ENCODE measurements at regions not wholly inside any gene's neighbourhood (a gene's known extent, or its start where the extent isn't known, plus 50 kb on each side); places are given as distances from the start of the nearest gene placed in this dataset.
"Not testable (repeated sequence)": the region's sequence is repeated elsewhere in the genome, so short reads cannot be mapped to it uniquely, and the experiment has no call there.

DNA sequence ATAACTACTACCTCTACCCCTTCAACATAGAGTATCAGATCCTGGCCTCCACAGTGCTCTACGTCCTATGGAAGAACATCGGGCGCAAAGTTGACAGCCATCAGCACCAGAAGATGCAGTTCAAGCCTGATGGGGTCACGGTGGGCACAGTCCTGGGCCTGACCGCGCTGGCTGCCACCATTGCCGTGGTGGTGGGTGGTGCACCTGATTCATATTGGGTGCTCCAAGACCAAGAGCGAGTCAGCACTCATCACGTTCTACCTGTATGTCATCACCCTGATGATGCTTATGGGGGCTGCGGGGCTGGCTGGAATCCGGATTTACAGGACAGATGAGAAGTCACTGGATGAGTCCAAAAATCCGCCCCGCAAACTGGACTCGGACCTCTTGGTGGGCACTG is 846.4 kb downstream of the RPIA start:
- not testable (repeated sequence) for DNase-seq

DNA sequence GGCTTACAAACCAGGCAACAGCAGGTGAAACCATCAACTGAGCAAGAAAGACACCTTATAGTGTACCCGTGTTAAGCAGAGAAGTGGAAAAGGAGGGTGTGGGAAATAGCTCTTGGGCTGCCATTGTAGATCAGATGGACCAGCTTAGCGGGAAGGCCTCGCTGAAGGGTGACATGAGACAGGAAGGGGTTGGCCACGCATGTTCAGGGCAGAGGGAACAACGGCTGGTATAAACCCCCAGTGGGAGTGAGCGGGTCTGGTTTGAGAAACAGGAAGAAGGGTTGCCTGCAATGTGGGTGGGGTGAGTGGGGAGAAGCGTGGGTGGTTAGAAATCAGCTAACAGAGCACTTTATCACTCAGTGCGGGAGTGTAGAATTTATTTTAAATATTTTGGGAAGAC is 852.6 kb downstream of the RPIA start:
- not testable (repeated sequence) for DNase-seq

DNA sequence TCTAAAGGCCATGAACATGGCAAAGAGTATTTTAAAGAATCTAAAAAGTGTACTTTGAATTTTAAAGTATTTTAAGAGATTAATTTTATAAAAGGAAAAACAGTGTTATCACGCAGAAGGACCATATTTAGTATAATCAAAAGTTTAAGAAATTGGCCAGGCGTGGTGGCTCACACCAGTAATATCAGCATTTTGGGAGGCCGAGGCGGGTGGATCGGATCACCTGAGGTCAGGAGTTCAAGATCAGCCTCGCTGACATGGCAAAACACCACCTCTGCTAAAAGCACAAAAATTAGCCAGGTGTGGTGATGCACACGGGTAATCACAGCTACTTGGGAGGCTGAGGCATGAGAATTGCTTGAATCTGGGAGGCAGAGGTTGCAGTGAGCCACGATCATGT is 887.7 kb downstream of the RPIA start:
- DNase-seq, result not testable (repeated sequence)

DNA sequence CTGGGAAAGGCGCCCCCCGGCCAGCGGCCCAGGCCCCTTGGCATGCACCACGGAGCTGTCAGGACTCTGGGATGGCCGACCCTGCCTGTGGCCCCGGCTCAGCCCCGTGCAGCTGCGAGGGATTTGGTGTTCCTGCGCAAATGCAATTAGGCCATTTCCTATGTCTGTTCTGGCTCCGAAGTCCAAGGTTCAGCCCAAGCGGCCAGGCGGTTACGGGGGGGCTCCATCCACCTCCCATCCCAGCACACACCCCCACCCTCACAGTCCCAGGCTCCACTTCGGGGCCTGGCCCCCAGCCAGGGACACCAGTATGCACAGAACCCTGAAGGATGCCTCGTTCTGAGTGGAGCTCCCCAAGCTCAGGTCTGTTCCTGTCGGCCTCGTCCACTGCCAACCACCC is 891.3 kb downstream of the RPIA start:
- DNase-seq, result not testable (repeated sequence)

DNA sequence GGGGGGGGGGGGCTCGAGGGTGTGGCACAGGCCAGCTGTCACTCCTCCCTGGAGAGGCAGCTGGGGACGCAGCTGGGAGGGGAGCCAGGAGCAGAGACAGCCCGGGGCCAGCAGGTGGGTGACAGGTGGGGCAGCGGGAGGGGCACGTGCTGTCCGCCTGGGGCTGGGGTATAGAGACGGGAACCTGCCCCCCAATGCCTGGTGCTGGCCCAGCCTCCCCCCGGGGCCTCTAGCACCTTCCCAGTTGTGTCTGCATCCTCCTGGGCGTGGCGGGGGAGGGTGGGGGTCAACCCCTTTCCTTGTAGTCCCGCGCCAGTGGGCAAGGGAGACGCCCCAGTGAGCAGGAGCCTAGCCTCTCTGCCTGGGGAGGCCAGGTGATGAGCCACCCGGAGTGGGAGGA is 892.6 kb downstream of the RPIA start:
- DNase-seq, result not testable (repeated sequence)

DNA sequence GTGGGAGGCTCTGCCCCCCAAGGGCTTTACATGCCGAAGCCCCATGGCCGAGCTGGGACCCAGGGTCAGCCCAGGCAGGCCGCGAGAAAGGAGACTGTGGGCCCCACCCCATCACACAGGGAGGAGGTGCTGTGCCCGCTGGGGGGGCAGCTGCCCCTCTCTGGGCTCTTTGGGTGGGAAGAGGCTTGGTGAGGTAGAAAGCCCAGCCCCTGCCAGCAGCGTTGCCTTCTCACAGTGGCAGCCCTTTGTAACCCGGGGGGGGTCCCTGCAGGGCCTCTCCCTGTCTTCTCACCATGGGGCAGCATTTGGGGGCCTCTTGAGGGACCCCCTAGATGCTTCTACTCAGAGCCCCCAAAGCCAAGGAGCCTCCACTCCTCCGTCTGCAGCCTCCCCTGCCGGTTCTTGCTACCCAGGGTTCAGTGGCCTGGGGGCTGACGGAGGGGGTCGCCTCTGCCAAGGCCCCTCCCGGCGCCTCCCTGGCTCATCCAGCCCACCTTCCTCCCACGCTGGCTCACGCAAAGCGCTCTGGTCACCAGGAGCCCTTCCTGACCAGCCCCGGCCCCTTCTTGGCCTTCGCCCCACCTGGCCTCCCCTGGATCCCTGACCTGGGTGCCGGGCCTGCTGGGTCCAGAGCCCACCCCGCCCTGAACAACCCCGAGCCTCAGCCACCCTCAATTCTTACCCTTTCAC is 893.5 kb downstream of the RPIA start:
- DNase-seq, result not testable (repeated sequence)

DNA sequence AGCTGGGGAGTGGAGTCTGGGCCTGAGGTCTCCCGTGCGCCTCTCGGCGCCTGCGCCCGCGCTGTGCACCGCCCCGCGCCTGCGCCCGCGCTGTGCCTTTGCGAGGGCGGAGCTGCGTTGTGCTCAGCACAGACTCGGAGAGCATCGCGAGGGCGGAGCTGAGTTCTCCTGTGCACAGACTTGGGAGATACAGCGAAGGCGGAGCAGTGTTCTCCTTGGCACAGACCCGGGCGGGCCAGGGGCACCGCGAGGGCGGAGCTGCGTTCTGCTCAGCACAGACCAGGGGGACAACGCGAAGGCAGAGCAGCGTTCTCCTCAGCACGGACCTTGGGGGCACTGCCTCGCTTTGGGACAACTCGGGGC is 894.1 kb downstream of the RPIA start:
- DNase-seq, result peak; percentile 44

DNA sequence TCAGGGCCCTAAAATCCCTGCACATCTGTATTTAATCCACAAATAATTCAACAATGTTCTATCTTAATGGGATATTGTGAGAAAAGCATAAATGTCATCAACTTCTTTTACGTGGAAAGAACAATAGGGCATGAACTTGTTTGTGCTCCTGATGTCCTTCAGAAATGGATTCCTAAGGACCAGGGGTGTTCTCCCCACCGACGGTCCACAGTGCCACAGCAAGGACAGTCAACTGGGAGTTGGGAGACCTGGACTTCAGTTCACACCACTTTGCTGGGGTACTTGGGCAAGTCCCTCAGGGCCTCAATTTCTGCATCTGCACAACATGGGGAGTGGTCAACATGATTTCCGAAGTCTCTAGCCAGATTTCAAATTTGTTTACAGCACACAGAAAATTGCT is 908.4 kb downstream of the RPIA start:
- DNase-seq, result not testable (repeated sequence)

DNA sequence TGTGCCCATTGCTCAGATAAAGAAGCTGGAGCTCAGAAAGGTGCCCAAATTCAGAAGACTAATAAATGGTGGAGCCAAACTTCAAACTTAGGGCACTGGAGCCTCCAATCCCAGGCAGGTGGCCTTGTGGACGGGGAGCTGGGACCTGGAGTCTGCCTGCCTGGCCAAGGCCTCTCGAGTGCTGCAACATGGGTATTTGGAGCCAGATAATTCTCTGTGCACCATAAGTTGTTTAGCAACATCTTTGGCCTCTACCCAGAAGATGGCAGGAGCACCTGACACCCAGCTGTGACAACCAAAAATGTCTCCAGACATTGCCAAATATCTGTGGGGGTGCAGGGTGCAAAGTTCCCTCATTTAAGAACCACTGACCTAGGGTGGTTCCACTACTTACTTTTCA is 915.0 kb downstream of the RPIA start:
- DNase-seq, result not testable (repeated sequence)

DNA sequence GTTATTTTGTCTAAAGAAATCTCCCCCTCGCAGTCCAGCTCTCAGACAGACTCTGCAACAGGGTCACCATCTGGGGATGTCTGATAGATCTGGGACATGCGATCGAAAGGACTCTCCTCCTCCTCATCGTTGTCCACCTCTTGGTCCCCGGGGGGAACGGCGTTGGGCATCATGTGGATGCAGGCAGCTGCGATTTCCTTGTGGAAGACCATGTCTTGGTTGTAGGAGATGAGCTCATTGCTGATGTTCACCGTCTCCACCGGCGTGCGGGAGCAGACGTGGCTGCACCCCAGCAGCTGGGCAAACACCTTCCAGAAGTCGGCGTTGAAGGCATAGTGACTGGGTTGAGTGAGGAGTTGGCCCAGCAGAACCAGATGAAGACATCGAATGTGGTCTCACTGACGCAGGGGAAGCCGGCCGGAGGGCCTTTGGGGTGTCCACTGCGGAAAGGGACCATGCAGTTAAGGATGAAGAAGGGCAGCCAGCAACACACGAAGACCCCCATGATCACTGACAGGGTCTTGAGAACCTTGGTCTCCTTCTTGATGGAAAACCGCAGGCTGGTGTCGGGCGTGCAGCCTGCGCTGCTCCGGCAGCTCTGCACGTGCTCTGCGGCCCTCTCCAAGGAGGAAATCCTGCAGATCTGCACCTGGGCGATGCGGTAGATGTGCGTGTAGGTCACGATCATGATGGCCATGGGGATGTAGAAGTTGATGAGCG is 918.9 kb downstream of the RPIA start:
- not testable (repeated sequence) for DNase-seq

DNA sequence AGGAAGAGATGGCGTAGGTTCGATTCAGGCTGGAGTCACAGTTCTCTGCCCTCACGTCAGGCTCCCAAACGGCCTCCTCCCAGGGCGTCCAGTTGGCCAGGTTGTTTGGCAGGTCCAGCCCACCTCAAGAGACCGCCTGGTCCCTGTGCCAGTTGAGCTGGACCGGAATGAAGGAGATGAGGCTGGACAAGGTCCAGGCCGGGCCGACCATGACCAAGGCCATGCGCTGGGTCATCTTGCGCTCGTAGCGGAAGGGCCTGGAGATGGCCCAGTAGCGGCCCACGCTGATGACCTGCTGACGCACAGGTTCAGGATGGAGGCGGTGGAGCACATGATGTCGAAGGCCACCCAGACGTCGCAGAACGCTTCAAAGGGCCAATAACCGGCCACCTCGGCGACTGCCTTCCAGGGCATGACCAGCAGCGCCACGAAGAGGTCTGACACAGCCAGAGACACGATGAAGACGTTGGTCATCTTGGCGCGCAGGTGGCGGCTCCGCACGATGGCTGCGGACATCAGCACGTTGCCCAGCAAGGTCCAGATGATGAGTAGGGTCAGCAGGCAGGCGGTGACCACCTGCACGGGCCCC is 919.5 kb downstream of the RPIA start:
- DNase-seq, result not testable (repeated sequence)

DNA sequence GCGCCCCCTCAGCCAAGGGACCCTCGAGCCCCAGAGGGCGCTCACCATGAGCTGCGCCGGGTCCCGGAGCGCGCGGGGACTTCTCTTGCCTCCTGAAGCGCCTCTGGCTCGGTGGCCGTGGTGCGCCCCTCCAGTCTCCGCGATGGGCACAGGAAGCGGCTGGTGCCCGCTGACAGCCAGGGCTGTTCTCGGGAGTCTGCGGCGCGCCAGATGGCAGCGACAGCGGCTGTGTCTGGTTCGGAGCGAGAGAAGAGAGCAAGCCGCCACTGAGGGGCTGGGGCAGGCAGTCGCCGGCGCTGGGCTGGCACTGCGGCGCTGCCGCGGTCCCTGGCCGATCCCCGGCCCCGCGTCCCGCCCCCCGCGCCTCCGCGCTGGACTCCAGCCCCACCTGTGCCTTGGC is 920.2 kb downstream of the RPIA start:
- DNase-seq, result peak; percentile 0

DNA sequence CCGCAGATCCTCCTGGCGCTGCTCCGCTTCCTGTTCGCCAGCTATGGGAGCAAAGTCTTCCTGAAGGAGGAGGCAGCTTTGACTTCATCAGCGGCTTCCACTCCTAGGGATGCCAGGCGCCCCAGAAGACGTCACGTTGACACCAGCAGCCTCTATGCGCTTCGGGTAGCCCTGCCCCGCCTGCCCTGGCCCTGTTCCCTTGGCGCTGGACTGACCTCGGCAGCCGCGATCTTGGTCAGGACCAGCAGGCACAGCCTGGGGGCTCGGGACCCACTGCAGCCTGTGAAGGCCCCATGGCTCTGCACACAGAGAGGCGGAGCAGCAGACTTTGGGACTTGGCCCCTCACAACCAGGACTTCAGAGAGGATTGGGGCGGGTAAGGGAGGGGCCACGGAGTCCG is 957.8 kb downstream of the RPIA start:
- DNase-seq, result not testable (repeated sequence)

DNA sequence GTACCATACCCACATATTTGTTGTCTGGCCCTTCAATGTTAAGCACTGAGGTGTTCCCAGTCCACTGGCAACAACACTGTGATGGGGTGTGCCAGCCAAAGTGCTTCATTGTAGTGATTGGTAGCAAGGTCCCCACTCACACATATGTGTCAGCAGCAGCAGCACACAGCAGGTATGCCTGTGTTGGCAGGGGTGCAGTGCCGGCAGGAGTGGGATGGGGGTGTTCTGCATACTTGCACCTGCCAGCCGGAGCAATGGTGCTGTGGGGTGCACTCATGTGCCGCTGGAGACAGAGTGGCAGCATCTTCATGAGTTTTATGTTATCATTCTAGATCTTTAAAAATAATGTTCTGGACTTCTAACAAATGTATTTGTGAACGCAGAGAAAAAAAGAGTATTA is 987.8 kb downstream of the RPIA start:
- DNase-seq, result not testable (repeated sequence)

Measured in left kidney (tissue), 1 donor.